Left cardiac atrium (tissue), 4 donors: ENCODE measurements at regions not wholly inside any gene's neighbourhood (a gene's known extent, or its start where the extent isn't known, plus 50 kb on each side); places are given as distances from the start of the nearest gene placed in this dataset.

Source experiments
- ATAC-seq, 2 donors: fragments of 200-7000 bp; cut with Tn5 transposase; one replicate each; pipeline ENCODE4 v1.9.1; 2020; ENCODE audit warnings: mild to moderate bottlenecking in 2 of 2, moderate library complexity in 2 of 2
- DNase-seq: peaks from one replicate; pipeline ENCODE4 v3.0.0-alpha.2; 2020
- intact Hi-C, 2 donors: fragments of 100-400 bp; cut with DNase I; formaldehyde crosslinking; loops; one replicate each; pipeline versions ENCODE4 v1.14.1 to v1.15.1; 2022 to 2023
- donor health status: DM: no; HTN: yes; CAD: no.
- donor health status: DM: no; HTN: yes; CAD: no; lungs with severe emphysema.
- donor health status: DM: yes; HTN: yes; CAD: no.
- donor health status: Dilated cardiomyopathy.

GRCh38 chr5:74112372-74113195 is 486.6 kb downstream of the ARHGEF28 start:
- DNase-seq (no peak), ATAC-seq (no peak)
- intact Hi-C loops = no loop called here

GRCh38 chr5:74111764-74112163 is 485.8 kb downstream of the ARHGEF28 start:
- DNase-seq (no peak), ATAC-seq (no peak)
- intact Hi-C loops = no loop called here

GRCh38 chr5:74109344-74109743 is 483.3 kb downstream of the ARHGEF28 start:
- ATAC-seq (no peak), DNase-seq (no peak)
- intact Hi-C loops = no loop called here

- DNase-seq (peak; percentile 35), ATAC-seq (peak; percentile 34 to 87)
- intact Hi-C loops = no loop called here
Measured at GRCh38 chr5:74107899-74108298, 481.9 kb downstream of the ARHGEF28 start.

GRCh38 chr5:74105126-74105780 is 479.3 kb downstream of the ARHGEF28 start:
- DNase-seq = peak; percentile 38
- peak in 1 of 2 donors; percentile 47 for ATAC-seq
- intact Hi-C loops = no loop called here

GRCh38 chr5:74103131-74104023 is 477.4 kb downstream of the ARHGEF28 start:
- intact Hi-C loops = no loop called here
- ATAC-seq (no peak), DNase-seq (no peak)

- no peak for ATAC-seq
- no peak for DNase-seq
- intact Hi-C loops = no loop called here
Measured at GRCh38 chr5:74100268-74100665, 474.3 kb downstream of the ARHGEF28 start.

- intact Hi-C loops = no loop called here
- no peak for DNase-seq
- no peak for ATAC-seq
Measured at GRCh38 chr5:74099538-74100267, 473.7 kb downstream of the ARHGEF28 start.

GRCh38 chr5:74098941-74099340 is 472.9 kb downstream of the ARHGEF28 start:
- DNase-seq = no peak
- no peak for ATAC-seq
- intact Hi-C loops = no loop called here

- DNase-seq (no peak), ATAC-seq (no peak)
- intact Hi-C loops = no loop called here
Measured at GRCh38 chr5:74098456-74098855, 472.5 kb downstream of the ARHGEF28 start.

- intact Hi-C loops = no loop called here
- ATAC-seq (no peak), DNase-seq (no peak)
Measured at GRCh38 chr5:74096325-74096724, 470.3 kb downstream of the ARHGEF28 start.

GRCh38 chr5:74095871-74096270 is 469.9 kb downstream of the ARHGEF28 start:
- no peak for ATAC-seq
- no peak for DNase-seq
- intact Hi-C loops = no loop called here

GRCh38 chr5:74094782-74095108 is 468.7 kb downstream of the ARHGEF28 start:
- DNase-seq = no peak
- no peak for ATAC-seq
- intact Hi-C loops = no loop called here

- DNase-seq (no peak), ATAC-seq (no peak)
- intact Hi-C loops = no loop called here
Measured at GRCh38 chr5:74094096-74094781, 468.2 kb downstream of the ARHGEF28 start.

- ATAC-seq (no peak), DNase-seq (no peak)
- intact Hi-C loops = no loop called here
Measured at GRCh38 chr5:74093561-74093960, 467.6 kb downstream of the ARHGEF28 start.

GRCh38 chr5:74092766-74093165 is 466.8 kb downstream of the ARHGEF28 start:
- intact Hi-C loops = no loop called here
- DNase-seq = no peak
- ATAC-seq = no peak

- intact Hi-C loops = no loop called here
- ATAC-seq (no peak), DNase-seq (no peak)
Measured at GRCh38 chr5:74085782-74086181, 459.8 kb downstream of the ARHGEF28 start.

- intact Hi-C loops = no loop called here
- ATAC-seq (no peak), DNase-seq (no peak)
Measured at GRCh38 chr5:74085186-74085585, 459.2 kb downstream of the ARHGEF28 start.
